ENCODE measurements at regions not wholly inside any gene's neighbourhood (a gene's known extent, or its start where the extent isn't known, plus 50 kb on each side); places are given as distances from the start of the nearest gene placed in this dataset.
"Not testable (repeated sequence)": the region's sequence is repeated elsewhere in the genome, so short reads cannot be mapped to it uniquely, and the experiment has no call there.

DNA sequence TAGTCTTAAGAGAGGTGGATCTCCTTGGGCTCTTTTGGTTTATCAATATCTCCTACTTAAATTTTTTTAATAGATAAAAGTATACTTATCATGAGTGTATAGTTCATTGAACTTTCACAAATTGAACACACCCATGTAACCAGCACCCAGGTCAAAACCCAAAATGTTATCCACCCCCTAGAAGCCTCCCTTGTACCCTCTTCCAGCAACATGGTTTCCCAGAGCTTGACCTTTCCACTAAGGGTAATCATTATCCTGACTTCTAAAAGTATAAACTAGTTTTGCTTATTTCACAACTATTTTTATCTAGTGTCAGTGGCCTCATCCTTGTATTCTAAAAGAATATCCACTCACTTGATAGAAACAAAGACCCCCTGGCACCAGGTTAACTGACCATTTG is 106.8 kb downstream of the MDH1 start:
- no peak for DNase-seq (ENCODE audit: low read depth)

DNA sequence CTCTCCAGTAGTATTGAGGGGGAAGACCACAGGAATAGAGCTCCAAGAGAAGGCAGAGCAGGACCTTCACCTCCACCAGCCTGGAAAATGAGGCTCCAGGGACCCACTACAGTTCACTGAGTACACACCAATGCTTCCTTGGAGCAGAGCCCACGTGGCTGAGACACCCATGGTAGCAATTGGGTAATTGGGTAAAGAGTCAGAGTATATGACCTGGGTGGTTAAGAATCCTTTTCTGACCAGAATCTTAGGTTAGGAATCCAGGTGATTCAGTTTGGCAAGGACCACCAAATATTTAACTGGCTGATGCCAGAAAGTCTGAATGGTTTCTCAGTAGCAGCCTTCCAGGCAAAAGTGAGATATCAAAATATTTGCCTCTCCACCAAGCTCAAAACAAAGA is 107.7 kb downstream of the MDH1 start:
- DNase-seq (ENCODE audit: low read depth): no peak

DNA sequence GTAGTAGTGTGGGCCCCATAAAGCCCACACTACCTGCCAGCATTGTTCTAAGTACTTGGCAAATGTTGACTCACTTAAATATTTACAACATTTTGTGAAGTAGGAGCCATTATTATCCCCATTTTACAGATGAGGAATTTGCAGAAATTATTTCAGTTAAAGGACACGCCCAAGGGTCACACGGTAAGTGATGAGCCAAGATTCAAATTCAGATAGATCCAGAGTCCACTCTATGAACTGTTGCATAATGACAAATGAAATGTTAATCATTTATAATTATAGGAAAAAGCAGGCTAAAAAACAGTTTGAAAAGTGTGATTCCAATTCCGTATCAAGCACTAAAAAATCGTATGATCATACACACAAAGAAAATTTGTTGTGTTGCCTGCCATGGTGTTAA is 108.4 kb downstream of the MDH1 start:
- DNase-seq (ENCODE audit: low read depth): no peak

DNA sequence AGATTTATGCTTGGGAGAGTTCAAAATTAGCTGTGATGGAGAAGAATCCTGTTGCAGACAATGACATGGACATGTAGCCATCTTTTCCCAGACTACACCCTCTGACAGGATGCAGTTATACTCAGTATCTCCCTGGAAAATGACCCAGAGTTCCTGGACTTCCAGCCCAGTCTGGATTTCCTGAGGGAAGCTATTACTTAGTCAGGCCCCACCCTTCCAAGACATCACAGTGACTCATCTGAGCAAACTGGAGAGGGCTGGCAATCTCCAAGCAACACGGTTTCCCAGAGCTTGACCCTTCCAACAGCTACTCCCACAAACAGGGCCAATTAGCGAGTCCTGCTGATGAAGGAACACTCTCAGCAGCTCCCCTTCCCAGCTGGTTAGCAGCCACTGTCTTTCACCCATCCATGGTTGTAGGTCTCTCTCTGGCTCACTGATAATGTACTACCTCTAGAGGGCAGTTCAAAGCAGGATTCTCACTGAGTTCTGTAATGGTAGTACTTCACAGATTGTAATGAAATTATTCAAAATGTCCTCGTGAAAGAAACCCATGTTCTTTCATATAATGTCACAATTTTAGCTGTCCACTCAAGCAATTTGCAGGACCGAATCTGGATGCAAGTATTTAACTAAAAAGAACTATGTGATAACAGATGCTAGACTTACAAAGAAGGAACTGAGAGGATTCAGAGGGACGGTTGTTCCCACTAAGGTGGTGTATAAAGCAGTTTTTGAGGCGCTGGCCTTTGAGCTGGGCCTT is 110.2 kb downstream of the MDH1 start:
- peak; percentile 83 for DNase-seq (ENCODE audit: low read depth)

DNA sequence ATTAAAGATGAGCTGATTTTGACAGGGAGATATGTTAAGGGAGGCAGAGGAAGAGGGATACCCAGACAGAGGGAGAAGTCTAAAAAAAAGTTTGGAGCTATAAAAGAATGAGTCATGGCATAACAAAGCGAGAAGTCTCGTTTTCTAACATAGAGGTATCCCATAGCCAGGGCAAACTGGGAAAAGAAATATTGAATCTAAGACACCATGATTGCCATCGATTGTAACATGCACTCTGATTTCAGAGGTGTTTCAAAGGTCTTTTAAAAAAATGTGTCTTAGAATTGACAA is 110.7 kb downstream of the MDH1 start:
- DNase-seq (ENCODE audit: low read depth): no peak

DNA sequence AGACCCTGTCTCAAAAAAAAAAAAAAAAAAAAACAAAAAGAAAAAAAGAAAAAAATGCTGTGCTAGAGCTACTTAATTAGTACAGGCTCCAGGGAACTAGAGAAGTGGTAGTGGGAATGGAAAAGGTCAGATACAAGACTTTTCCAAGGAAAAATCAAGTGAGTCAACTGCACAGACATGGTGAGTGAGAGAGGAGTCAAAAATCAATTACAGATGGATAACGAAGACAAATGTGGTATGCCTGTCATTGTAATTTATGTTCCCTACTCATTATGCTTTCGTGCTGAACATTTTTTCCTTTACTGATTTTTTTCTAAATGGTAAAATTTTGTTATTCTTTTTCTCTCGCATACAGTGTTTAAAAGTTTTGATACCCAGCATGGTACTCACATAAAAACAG is 111.5 kb downstream of the MDH1 start:
- no peak for DNase-seq (ENCODE audit: low read depth)

DNA sequence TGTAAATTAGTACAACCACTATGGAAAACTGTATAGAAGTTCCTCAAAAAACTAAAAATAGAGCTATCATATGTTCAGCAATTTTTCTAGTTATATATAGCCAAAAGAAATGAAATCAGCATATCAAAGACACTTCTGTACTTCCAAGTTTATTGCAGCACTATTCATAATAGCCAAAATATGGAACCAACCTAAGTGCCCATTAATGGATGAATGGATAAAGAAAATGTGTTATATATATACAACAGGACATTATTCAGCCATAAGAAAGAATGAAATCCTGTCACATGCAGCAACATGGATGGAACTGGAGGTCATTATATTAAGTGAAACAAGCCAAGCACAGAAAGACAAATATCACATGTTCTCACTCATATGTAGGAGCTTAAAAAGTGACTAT is 112.6 kb downstream of the MDH1 start:
- DNase-seq (ENCODE audit: low read depth): no peak

DNA sequence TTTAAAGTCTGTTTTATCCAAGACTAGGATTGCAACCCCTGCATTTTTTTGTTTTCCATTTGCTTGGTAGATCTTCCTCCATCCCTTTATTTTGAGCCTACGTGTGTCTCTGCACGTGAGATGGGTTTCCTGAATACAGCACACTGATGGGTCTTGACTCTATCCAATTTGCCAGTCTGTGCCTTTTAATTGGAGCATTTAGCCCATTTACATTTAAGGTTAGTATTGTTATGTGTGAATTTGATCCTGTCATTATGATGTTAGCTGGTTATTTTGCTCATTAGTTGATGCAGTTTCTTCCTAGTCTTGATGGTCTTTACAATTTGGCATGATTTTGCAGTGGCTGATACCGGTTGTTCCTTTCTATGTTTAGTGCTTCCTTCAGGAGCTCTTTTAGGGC is 117.3 kb downstream of the MDH1 start:
- not testable (repeated sequence) for DNase-seq (ENCODE audit: low read depth)

DNA sequence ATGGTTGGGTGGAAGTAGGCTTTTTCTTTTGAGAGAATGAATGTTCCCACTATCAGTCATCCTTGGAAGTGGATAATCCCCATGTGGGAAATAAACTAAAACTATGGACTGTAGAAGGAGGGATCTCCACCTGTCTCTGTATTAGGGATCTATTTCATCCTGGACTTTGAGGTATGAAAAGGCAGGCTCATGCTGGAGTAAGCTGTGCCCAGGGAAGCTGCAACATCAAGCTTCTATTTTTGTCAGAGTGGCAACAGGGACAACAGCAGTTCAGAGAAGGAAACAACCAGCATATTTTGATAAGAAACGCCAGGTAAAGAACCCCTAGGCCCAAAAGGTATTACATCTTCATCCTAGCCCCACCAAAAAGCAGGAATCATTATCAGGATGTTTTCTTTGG is 122.0 kb downstream of the MDH1 start:
- DNase-seq (ENCODE audit: low read depth): no peak

DNA sequence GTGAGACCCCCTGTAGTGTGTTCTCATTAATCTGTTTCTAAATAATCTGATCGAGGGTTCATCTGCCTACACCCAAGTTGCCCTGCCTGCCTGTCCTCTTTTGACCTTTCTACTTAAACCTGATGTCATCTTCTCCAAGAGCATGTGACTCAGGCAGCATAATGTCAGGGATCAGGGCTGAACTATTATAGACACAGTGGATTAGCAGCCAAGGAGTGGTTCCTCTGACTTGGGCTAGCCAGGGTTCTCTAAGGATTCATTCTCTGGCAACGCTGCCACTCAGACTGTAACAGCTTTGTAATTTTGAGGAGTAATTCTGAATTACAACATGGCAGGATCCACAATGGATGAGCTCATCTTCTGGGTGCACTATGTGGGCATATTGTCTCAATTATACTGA is 124.0 kb downstream of the MDH1 start:
- peak; percentile 87 for DNase-seq (ENCODE audit: low read depth)

DNA sequence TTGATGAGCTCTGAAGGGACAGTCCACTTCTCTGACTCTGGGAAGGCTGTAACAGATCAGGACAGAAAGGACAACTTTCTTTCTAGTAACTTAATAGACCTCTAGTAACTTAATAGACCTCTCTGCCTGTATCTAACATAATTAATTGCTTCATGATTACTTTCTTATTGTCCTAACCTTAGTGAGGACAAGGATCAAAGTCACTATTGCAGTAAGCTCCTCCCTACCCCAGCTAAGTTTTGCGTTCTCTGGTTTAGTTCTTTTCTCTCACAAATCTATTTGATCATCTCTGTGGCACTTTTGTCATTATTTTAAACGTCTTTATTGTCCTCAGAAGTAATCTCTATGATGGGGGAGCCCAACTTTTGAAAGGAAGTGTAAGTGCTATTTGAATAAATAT is 125.5 kb upstream of the UGP2 start:
- DNase-seq (ENCODE audit: low read depth): no peak

DNA sequence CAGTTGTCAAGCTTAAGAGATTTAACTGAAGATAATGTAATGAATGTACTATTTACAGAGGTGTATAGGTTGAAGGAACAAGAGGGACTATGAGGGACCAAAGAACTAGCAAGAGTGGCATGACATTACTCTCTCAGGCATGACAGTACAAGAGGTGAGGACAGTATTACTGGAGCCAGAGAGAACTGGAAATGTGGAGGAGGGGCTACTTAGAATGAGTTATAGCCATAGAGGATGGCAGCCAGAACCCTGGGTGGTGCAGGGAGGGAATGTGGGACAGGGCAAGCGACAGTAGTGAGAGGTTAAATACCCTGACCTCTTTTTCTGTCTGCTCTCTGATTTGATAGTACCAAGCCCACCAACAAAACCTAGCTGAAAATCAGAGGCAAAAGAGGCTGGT is 122.6 kb upstream of the UGP2 start:
- DNase-seq (ENCODE audit: low read depth): no peak

DNA sequence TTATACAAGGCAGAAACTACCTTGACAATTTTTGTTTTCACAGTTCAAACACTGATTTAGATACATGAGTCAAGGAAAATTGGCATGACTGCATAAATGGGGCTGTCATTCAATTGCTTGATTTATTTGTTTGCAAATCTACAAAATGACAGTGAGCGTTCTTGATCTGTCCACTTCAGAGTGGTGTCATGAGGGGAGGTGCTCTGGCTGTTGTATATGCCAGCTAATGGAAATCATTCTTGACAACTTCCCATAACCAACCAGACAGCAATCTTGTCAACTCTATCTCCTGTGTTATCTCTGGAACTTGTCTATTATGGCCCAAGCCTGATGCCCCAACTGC is 120.6 kb upstream of the UGP2 start:
- no peak for DNase-seq (ENCODE audit: low read depth)

DNA sequence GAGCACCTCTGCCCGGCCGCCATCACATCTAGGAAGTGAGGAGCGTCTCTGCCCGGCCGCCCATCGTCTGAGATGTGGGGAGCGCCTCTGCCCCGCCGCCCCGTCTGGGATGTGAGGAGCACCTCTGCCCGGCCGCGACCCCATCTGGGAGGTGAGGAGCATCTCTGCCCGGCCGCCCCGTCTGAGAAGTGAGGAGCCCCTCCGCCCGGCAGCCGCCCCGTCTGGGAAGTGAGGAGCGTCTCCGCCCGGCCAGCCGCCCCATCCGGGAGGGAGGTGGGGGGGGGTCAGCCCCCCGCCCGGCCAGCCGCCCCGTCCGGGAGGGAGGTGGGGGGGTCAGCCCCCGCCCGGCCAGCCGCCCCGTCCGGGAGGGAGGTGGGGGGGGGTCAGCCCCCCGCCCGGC is 119.4 kb upstream of the UGP2 start:
- DNase-seq (ENCODE audit: low read depth): not testable (repeated sequence)

DNA sequence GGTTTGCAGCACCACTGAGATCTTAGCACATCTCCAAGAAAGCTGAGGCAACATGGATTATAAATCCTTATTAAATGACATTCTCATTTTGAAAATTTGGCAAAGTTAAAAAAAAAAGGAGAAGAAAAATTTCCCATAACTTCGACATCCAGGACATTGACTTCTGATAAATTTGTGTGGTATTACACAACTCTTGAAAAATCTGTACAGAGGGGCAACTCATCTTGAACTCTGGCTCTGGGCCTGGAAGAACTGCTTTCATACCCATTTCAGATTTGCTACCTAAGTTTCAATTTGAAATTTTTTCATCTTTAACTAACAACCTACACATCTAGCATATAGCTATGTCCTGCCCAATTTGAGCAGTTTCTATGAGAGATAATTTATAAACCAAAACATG is 118.0 kb upstream of the UGP2 start:
- DNase-seq (ENCODE audit: low read depth): no peak

DNA sequence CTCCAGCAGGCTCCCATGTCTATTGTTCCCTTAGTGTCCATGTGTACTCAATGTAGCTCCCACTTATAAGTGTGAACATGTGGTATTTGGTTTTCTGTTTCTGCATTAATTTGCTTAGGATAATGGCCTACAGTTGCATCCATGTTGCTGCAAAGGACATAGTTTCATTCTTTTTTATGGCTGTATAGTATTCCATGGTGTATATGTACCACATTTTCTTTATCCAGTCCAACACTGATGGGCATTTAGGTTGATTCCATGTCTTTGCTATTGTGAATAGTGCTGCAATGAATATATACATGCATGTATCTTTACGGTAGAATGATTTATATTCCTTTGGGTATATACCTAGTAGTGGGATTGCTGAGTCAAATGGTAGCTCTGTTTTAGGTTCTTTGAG is 116.5 kb upstream of the UGP2 start:
- not testable (repeated sequence) for DNase-seq (ENCODE audit: low read depth)

DNA sequence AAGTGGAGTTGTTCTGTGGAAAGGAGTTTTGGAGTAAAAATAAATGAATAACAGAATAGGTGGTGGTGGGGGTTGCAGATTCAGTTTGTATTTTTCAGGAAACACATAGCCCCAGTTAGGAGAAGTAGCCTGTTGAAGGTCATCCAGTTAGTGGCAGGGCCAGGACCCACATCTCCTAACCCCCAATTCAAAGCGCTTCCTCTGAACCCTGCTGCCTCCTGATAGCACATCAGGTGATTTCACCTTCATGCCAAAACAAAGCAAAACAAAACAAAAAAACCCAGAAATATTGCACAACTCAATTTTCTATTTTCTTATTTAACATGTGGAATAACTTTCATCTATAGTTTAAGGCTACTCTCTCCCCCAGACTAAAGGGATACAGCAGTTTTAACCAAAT is 112.3 kb upstream of the UGP2 start:
- DNase-seq (ENCODE audit: low read depth): no peak

DNA sequence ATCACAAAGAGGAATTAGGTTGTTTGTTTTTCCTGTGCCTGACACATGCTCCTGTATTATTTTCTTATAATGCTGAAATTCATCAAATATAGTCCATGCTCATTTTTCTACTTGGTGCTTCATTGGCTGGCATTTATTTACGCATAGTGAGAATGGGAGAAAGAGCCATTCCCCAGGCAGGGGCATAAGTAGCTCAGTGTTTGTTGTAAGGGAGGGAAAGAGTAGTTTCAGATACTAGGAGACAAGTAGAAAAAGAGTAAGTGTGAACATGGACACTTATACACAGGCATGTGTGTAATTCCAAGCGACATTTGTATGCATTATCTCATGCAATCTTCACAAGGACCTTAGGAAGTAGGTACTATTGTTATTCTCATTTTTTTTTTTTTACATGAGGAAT is 111.9 kb upstream of the UGP2 start:
- no peak for DNase-seq (ENCODE audit: low read depth)

DNA sequence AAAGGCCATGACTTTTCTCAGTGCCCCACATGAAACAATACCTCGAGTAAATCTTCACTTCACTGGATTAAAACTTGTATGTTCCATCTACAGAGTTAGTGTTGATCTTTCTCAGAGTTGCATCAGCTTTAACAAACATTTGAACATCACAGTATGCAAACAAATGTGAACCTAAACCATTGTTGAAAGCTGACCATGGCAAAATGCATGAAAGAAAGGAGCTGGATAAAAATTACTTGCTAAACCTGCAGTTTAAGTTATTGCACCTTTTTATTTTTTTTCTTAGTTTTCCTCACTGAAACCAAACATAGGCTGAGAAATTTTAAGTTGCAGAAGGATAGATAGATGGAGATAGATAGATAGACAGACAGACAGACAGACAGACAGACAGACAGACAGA is 107.2 kb upstream of the UGP2 start:
- peak; percentile 26 for DNase-seq (ENCODE audit: low read depth)

DNA sequence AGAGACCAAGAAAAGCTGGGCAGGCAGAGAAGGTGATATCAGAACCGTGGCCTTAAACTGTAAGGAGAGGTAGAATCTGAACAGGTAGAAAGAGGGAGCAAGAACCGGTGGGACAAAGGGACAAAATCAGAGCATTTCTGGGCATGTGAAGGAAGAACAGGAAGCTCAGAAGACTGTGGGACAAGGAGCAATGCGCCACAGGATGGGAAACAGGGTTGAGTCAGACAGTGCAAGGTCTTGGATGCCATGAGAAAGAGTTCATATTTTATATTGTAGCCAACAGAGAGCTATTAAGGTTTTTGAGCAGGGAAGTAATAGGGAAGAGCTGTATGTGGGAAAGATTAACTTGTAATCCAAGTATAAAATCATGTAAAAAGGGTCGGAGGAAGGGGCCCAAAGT is 106.4 kb upstream of the UGP2 start:
- peak; percentile 16 for DNase-seq (ENCODE audit: low read depth)

DNA sequence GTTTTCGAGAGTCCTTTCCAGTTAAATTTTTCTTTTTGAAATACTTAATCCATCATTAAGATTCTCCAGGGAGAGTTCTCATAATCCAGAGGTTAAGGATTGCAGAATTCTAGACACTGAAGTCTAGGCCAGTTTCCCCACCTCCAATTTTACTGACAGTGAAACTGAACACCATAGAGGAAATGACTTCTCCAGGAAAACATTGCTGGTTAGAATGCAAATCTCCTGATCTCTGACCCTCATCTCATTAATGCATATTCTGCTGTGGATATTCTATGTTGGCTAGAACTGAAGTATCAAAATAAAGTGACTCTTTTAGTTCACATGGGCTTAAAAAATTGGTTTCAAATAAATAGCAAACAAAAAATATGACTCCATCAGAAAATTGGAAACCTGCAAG is 105.8 kb upstream of the UGP2 start:
- DNase-seq (ENCODE audit: low read depth): no peak

DNA sequence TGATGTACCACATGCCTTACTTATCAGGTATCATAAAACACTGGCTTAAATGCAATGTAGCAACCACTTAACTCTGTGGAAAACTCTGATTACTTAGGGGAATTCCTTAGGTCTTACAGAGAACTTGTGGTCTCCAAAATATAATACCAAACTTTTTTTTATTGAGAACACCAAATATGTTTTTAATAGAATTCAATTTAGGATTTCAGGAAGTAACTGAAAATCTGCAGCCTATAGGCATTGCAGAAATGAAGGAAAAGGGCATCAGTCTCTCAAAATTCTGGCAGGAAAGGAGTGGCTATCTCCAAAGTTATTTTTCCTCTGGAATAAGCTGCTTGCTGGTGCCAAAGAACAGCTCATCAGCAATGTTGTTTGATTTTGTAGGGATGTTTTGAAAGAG is 105.3 kb upstream of the UGP2 start:
- peak; percentile 88 for DNase-seq (ENCODE audit: low read depth)

DNA sequence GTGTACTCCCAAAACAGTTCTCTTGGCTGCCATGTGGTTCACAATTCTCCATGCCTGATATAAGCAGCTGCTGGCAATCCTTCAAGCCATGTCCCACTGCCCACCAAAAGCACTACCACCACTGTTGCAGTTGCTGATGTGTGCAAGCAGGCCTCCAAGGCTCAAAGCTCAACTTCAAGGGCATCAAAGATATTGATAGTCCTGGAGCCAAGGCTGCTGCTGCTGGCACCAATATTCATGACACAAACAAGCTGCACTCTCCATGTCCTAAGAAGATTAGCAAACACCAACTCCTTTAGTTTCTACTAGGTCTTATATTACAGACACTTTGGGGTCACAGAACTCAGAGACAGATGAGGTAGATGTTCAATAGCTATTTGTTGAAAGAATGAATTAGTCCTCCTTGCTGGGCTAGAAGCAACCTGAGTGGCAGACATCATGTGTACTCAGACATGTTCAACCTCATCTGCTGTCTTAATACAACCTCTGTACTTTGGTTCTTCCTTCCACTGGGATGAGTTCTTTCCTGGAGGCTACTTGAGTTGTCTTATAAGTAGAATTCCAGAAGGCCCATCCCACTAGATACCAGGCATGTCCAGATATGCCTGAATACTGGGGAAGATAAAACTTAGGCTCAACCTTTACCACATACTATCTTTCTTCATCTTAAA is 104.5 kb upstream of the UGP2 start:
- no peak for DNase-seq (ENCODE audit: low read depth)

DNA sequence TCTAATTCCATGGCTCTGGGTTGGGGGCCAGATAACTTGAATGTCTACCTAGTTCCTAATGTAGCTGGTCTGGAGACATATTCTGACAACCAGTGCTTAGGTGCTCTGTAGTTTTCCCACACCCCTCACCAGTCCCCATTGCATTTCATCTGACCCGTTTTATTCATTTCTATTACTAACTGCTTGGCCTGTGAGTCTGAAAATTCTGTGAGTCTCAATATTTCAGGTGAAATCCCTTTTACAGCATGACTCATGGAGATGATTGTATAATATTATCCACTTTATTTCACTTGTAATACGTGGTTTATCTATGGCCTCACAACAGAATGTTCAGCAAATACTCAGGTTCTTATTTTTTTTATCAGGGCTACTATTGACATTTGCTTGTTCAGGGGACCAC is 103.7 kb upstream of the UGP2 start:
- no peak for DNase-seq (ENCODE audit: low read depth)
